IMR-90 (cell line): ENCODE measurements at regions not wholly inside any gene's neighbourhood (a gene's known extent, or its start where the extent isn't known, plus 50 kb on each side); places are given as distances from the start of the nearest gene placed in this dataset.

Experiments used
- ATAC-seq: fragments of 200-7000 bp; cut with Tn5 transposase; 2 replicates; pipeline ENCODE4 v1.9.1; 2020; ENCODE audit warnings: low read depth, mild to moderate bottlenecking, moderate library complexity
- BruUV-seq: library from RNA; stranded (reverse); fragments of 400-500 nt; replicated peaks from 2 replicates; lab custom pipeline; 2021; lab: Mats Ljungman, UMichigan
- CTCF ChIA-PET: fragments of 300-600 bp; formaldehyde crosslinking; extraction: SDS; loops from one replicate; lab custom pipeline; 2021; ENCODE audit warnings: antibody characterized with exemption; lab: Yijun Ruan, JAX
- POLR2A ChIA-PET: fragments of 300-600 bp; sonication (Branson Sonifier 250); formaldehyde crosslinking; loops from one replicate; lab custom pipeline; 2022; ENCODE audit warnings: antibody characterized with exemption; ENCODE audit not compliant: unreplicated experiment; lab: Charles Lee
- DNase-seq: peaks from one replicate; pipeline ENCODE4 v3.0.0; 2013
- H2AFZ ChIP-seq: replicated peaks from 2 replicates; pipeline ENCODE3; 2013; ENCODE audit warnings: low read length, mild to moderate bottlenecking; ENCODE audit not compliant: poor library complexity
- H2AK5ac ChIP-seq: 2 replicates; pipeline ENCODE4 v1.6.1; 2013; ENCODE audit warnings: low read depth, low read length, inconsistent platforms
- H2AK9ac ChIP-seq: replicated peaks from 2 replicates; pipeline ENCODE3; 2013; ENCODE audit warnings: mild to moderate bottlenecking, low read depth, low read length, moderate library complexity; ENCODE audit not compliant: poor library complexity
- H2BK120ac ChIP-seq: 2 replicates; pipeline ENCODE4 v1.6.1; 2013; ENCODE audit warnings: low read depth, low read length, inconsistent platforms
- H2BK15ac ChIP-seq: 3 replicates; pipeline ENCODE4 v1.6.1; 2013; ENCODE audit warnings: low read depth, low read length, inconsistent platforms
- H2BK20ac ChIP-seq: 2 replicates; pipeline ENCODE4 v1.6.1; 2013; ENCODE audit warnings: low read depth, mild to moderate bottlenecking, inconsistent platforms, low read length, moderate library complexity
- H2BK5ac ChIP-seq: 2 replicates; pipeline ENCODE4 v1.6.1; 2013; ENCODE audit warnings: mild to moderate bottlenecking, low read depth, low read length, inconsistent platforms; ENCODE audit not compliant: poor library complexity, severe bottlenecking
- H3K14ac ChIP-seq: replicated peaks from 2 replicates; pipeline ENCODE4 v1.6.1; 2013; ENCODE audit warnings: low read depth, low read length, inconsistent platforms
- H3K18ac ChIP-seq: 2 replicates; pipeline ENCODE4 v1.6.1; 2013; ENCODE audit warnings: low read depth, low read length, control low read depth
- H3K23ac ChIP-seq: 2 replicates; pipeline ENCODE4 v1.6.1; 2013; ENCODE audit warnings: low read depth, low read length, inconsistent platforms
- H3K27ac ChIP-seq: 2 replicates; pipeline ENCODE4 v1.5.1; 2013; ENCODE audit warnings: mild to moderate bottlenecking, control low read depth, low read length; ENCODE audit not compliant: insufficient read depth
- H3K27me3 ChIP-seq: 2 replicates; pipeline ENCODE4 v1.6.1; 2013; ENCODE audit warnings: low read length; ENCODE audit not compliant: control insufficient read depth, insufficient read depth
- H3K36me3 ChIP-seq: 2 replicates; pipeline ENCODE4 v1.6.1; 2013; ENCODE audit warnings: low read length, mixed read lengths; ENCODE audit not compliant: control insufficient read depth, insufficient read depth
- H3K4ac ChIP-seq: 2 replicates; pipeline ENCODE4 v1.6.1; 2013; ENCODE audit warnings: low read depth, low read length, inconsistent platforms
- H3K4me1 ChIP-seq: 2 replicates; pipeline ENCODE4 v1.6.1; 2013; ENCODE audit warnings: low read length, mixed read lengths; ENCODE audit not compliant: control insufficient read depth, insufficient read depth
- H3K4me2 ChIP-seq: 2 replicates; pipeline ENCODE4 v1.6.1; 2013; ENCODE audit warnings: low read depth, mild to moderate bottlenecking, control low read depth, low read length, moderate library complexity
- H3K4me3 ChIP-seq: 2 replicates; pipeline ENCODE4 v1.5.1; 2013; ENCODE audit warnings: low read depth, mild to moderate bottlenecking, control low read depth, low read length, moderate library complexity; ENCODE audit not compliant: insufficient read depth
- H3K56ac ChIP-seq: 2 replicates; pipeline ENCODE4 v1.6.1; 2013; ENCODE audit warnings: low read length, inconsistent platforms; ENCODE audit not compliant: insufficient read depth; ENCODE audit errors: extremely low read depth
- H3K79me1 ChIP-seq, 2 experiments: 2 replicates each; pipeline ENCODE4 v1.6.1; 2013; ENCODE audit warnings: low read length in 2 of 2, inconsistent platforms in 1 of 2, low read depth in 1 of 2
- H3K9ac ChIP-seq: 2 replicates; pipeline ENCODE4 v1.6.1; 2013; ENCODE audit warnings: low read depth, low read length, control low read depth
- H3K9me1 ChIP-seq: 2 replicates; pipeline ENCODE4 v1.6.1; 2013; ENCODE audit warnings: low read length, inconsistent platforms; ENCODE audit not compliant: insufficient read depth
- H3K9me3 ChIP-seq: 2 replicates; pipeline ENCODE4 v1.6.1; 2013; ENCODE audit warnings: low read length; ENCODE audit not compliant: control insufficient read depth, insufficient read depth
- H4K20me1 ChIP-seq: 2 replicates; pipeline ENCODE4 v1.6.1; 2013; ENCODE audit warnings: low read length, inconsistent platforms; ENCODE audit not compliant: insufficient read depth
- H4K5ac ChIP-seq: 2 replicates; pipeline ENCODE4 v1.6.1; 2013; ENCODE audit warnings: mild to moderate bottlenecking, low read depth, low read length, control low read depth
- H4K8ac ChIP-seq, 2 experiments: 2 replicates each; pipeline ENCODE4 v1.6.1; 2013; ENCODE audit warnings: low read depth in 2 of 2, low read length in 2 of 2, control low read depth in 1 of 2, inconsistent platforms in 1 of 2
- H4K91ac ChIP-seq: 2 replicates; pipeline ENCODE4 v1.6.1; 2013; ENCODE audit warnings: low read depth, low read length, inconsistent platforms; ENCODE audit not compliant: insufficient read depth
- BHLHE40 ChIP-seq: fragments of 150-350 bp; IDR thresholded peaks from 2 replicates; pipeline ENCODE4 v1.6.1; 2016; ENCODE audit warnings: mild to moderate bottlenecking, low read depth, low read length
- CEBPB ChIP-seq: IDR thresholded peaks from 2 replicates; pipeline ENCODE4 v1.6.1; 2012; ENCODE audit warnings: low read depth, low read length, improper control_type of control experiment
- CHD1 ChIP-seq: IDR thresholded peaks from 2 replicates; pipeline ENCODE4 v1.6.1; 2012; ENCODE audit warnings: low read depth, low read length, improper control_type of control experiment
- FOS ChIP-seq: fragments of 150-350 bp; IDR thresholded peaks from 2 replicates; pipeline ENCODE4 v1.6.1; 2016; ENCODE audit warnings: low read depth, low read length
- MAFK ChIP-seq: IDR thresholded peaks from 2 replicates; pipeline ENCODE4 v1.6.1; 2012; ENCODE audit warnings: low read depth, low read length, improper control_type of control experiment
- MAZ ChIP-seq: IDR thresholded peaks from 2 replicates; pipeline ENCODE4 v1.6.1; 2012; ENCODE audit warnings: low read depth, mild to moderate bottlenecking, low read length, improper control_type of control experiment, moderate library complexity, borderline replicate concordance
- MXI1 ChIP-seq: IDR thresholded peaks from 2 replicates; pipeline ENCODE4 v1.6.1; 2012; ENCODE audit warnings: low read depth, mild to moderate bottlenecking, low read length, moderate library complexity, borderline replicate concordance
- NFE2L2 ChIP-seq: fragments of 150-350 bp; IDR thresholded peaks from 2 replicates; pipeline ENCODE4 v1.6.1; 2016; ENCODE audit warnings: low read depth, mild to moderate bottlenecking, low read length
- POLR2A ChIP-seq: IDR thresholded peaks from 2 replicates; pipeline ENCODE4 v1.6.1; 2012; ENCODE audit warnings: mild to moderate bottlenecking, low read depth, low read length
- RAD21 ChIP-seq: IDR thresholded peaks from 2 replicates; pipeline ENCODE4 v1.6.1; 2012; ENCODE audit warnings: low read length, improper control_type of control experiment
- RCOR1 ChIP-seq: IDR thresholded peaks from 2 replicates; pipeline ENCODE4 v1.6.1; 2012; ENCODE audit warnings: mild to moderate bottlenecking, low read length, improper control_type of control experiment; ENCODE audit not compliant: insufficient replicate concordance
- RFX5 ChIP-seq: IDR thresholded peaks from 2 replicates; pipeline ENCODE4 v1.8.0; 2012; ENCODE audit warnings: low read depth, mild to moderate bottlenecking, low read length, moderate library complexity
- SMC3 ChIP-seq: fragments of 150-350 bp; IDR thresholded peaks from 2 replicates; pipeline ENCODE4 v1.6.1; 2016; ENCODE audit warnings: low read depth, mild to moderate bottlenecking, antibody characterized with exemption, low read length, moderate library complexity
- WGBS, 2 experiments: methylation state at CpG; one replicate each; pipeline versions ENCODE4 v1.1.5 to v1.1.7; 2013; ENCODE audit warnings: missing lambda C conversion rate in 2 of 2; ENCODE audit not compliant: insufficient read length in 1 of 2; ENCODE audit errors: extremely low coverage in 2 of 2; 5-methylcytosine and 5-hydroxymethylcytosine counted together
- dilution Hi-C: fragments of 300-500 bp; cut with HindIII; formaldehyde crosslinking; loops from one replicate; pipeline ENCODE4 v1.14.3; 2018; ENCODE audit warnings: low sequenced_read_pairs; ENCODE audit not compliant: unreplicated experiment
- in situ Hi-C: fragments of 300-500 bp; cut with MboI; formaldehyde crosslinking; loops from 3 replicates; pipeline ENCODE4 v1.14.3; 2019; ENCODE audit warnings: low sequenced_read_pairs, inconsistent platforms, mixed read lengths
- intact Hi-C: fragments of 100-400 bp; cut with micrococcal nuclease; formaldehyde crosslinking; loops from 2 replicates; pipeline ENCODE4 v1.10.0; 2022
- TF ChIP-seq, protein P1 (sequence below): fragments of 150-350 bp; IDR thresholded peaks from 2 replicates; pipeline ENCODE4 v1.6.1; 2016; ENCODE audit warnings: low read depth, mild to moderate bottlenecking, low read length, moderate library complexity, borderline replicate concordance
- TF ChIP-seq, protein P2 (sequence below): fragments of 150-350 bp; IDR thresholded peaks from 2 replicates; pipeline ENCODE4 v1.6.1; 2017; ENCODE audit warnings: mild to moderate bottlenecking, antibody characterized with exemption, low read length, low read depth
- TF ChIP-seq, protein P3 (sequence below): conservative IDR thresholded peaks from 2 replicates; pipeline ENCODE4 v1.5.1; 2012; ENCODE audit warnings: mild to moderate bottlenecking, low read depth, low read length, improper control_type of control experiment

DNA sequence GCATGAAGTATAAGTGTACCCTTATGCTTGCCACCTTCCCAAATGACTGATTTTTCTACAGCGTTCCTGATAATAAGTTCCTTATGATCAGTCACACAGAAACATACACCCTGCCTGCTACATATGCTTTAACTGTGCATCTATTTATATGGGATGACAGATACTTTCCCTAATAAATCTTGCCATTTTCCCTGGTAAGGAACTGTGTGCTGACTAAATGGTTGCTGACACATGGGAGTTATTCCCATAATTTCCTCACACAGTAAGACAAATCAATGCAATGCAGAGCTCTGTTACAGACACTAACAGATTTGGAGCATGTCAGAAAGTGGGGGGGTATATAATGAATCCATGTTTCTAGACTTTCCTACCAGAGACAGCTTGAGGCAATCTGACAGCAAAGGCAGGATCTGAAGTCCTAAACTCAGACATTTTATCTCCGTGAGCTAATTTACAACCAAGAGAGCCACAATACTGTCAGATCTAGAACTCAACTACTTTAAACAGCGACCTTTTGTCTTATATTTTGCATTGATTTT is 86.9 kb upstream of the TCF12 start:
- no TSS peak for BruUV-seq
- H3K9ac ChIP-seq, result no peak overlapping the region
- H3K56ac ChIP-seq, result no peak overlapping the region
- no peak overlapping the region for H2AFZ ChIP-seq
- TF ChIP-seq CHD1, result no peak
- no peak for TF ChIP-seq NFE2L2
- no peak for TF ChIP-seq RCOR1
- no peak for TF ChIP-seq CEBPB
- no peak for TF ChIP-seq FOS
- TF ChIP-seq, protein P1, sequence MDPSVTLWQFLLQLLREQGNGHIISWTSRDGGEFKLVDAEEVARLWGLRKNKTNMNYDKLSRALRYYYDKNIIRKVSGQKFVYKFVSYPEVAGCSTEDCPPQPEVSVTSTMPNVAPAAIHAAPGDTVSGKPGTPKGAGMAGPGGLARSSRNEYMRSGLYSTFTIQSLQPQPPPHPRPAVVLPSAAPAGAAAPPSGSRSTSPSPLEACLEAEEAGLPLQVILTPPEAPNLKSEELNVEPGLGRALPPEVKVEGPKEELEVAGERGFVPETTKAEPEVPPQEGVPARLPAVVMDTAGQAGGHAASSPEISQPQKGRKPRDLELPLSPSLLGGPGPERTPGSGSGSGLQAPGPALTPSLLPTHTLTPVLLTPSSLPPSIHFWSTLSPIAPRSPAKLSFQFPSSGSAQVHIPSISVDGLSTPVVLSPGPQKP, result no peak
- no peak for TF ChIP-seq BHLHE40
- no peak for TF ChIP-seq MXI1
- TF ChIP-seq SMC3, result no peak
- TF ChIP-seq MAZ, result no peak
- no peak for TF ChIP-seq RFX5
- TF ChIP-seq POLR2A, result no peak
- TF ChIP-seq, protein P2, sequence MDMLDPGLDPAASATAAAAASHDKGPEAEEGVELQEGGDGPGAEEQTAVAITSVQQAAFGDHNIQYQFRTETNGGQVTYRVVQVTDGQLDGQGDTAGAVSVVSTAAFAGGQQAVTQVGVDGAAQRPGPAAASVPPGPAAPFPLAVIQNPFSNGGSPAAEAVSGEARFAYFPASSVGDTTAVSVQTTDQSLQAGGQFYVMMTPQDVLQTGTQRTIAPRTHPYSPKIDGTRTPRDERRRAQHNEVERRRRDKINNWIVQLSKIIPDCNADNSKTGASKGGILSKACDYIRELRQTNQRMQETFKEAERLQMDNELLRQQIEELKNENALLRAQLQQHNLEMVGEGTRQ, result no peak
- no peak for TF ChIP-seq RAD21
- no peak for TF ChIP-seq MAFK
- TF ChIP-seq, protein P3, sequence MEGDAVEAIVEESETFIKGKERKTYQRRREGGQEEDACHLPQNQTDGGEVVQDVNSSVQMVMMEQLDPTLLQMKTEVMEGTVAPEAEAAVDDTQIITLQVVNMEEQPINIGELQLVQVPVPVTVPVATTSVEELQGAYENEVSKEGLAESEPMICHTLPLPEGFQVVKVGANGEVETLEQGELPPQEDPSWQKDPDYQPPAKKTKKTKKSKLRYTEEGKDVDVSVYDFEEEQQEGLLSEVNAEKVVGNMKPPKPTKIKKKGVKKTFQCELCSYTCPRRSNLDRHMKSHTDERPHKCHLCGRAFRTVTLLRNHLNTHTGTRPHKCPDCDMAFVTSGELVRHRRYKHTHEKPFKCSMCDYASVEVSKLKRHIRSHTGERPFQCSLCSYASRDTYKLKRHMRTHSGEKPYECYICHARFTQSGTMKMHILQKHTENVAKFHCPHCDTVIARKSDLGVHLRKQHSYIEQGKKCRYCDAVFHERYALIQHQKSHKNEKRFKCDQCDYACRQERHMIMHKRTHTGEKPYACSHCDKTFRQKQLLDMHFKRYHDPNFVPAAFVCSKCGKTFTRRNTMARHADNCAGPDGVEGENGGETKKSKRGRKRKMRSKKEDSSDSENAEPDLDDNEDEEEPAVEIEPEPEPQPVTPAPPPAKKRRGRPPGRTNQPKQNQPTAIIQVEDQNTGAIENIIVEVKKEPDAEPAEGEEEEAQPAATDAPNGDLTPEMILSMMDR, result no peak
- H3K4me2 ChIP-seq, result no peak overlapping the region
- CTCF ChIA-PET, result interaction anchor here (0.6 kb wide), 1 partner anchor 511 kb away, joined by 3 read pairs; no protein-coding TSS in a partner anchor
- no peak overlapping the region for H2BK120ac ChIP-seq
- H3K27me3 ChIP-seq, result no peaks in the 10 kb centered on the region
- POLR2A ChIA-PET, result no interaction called here
- peaks cover 5% of the 10 kb centered on the region for H3K4me1 ChIP-seq
- H2BK15ac ChIP-seq, result no peak overlapping the region
- in situ Hi-C loops (no loop called here), intact Hi-C loops (no loop called here), dilution Hi-C loops (no loop called here)
- H2BK20ac ChIP-seq, result no peak overlapping the region
- no peak for DNase-seq
- WGBS, 2 experiments, result no CpG with 5 or more reads among the region's 3 CpGs
- no peak overlapping the region for H3K27ac ChIP-seq
- no peak overlapping the region for H2BK5ac ChIP-seq
- H4K20me1 ChIP-seq, result no peaks in the 10 kb centered on the region
- H4K5ac ChIP-seq, result no peak overlapping the region
- ATAC-seq, result no peak
- H3K18ac ChIP-seq, result no peak overlapping the region
- H3K79me1 ChIP-seq, result no peaks in the 10 kb centered on the region
- no peak overlapping the region for H3K4ac ChIP-seq
- H3K23ac ChIP-seq, result no peak overlapping the region
- H3K9me1 ChIP-seq, result no peaks in the 10 kb centered on the region
- no peak overlapping the region for H4K91ac ChIP-seq
- H3K36me3 ChIP-seq, result no peaks in the 10 kb centered on the region
- no peaks in the 10 kb centered on the region for H3K9me3 ChIP-seq
- no peak overlapping the region for H2AK9ac ChIP-seq
- H2AK5ac ChIP-seq, result no peak overlapping the region
- H4K8ac ChIP-seq, result no peak overlapping the region
- H3K14ac ChIP-seq, result no peak overlapping the region
- no peak overlapping the region for H3K4me3 ChIP-seq
